HG02610 (cell line): ENCODE measurements at regions not wholly inside any gene's neighbourhood (a gene's known extent, or its start where the extent isn't known, plus 50 kb on each side); places are given as distances from the start of the nearest gene placed in this dataset.
"Not testable (repeated sequence)": the region's sequence is repeated elsewhere in the genome, so short reads cannot be mapped to it uniquely, and the experiment has no call there.

Experiments used
- ATAC-seq: cut with Tn5 transposase; IDR thresholded peaks from one replicate; pipeline ENCODE4 v1.9.1; 2021; ENCODE audit warnings: mild to moderate bottlenecking, moderate library complexity; ENCODE audit not compliant: unreplicated experiment

GRCh38 chr17:14744761-14745473, 444.0 kb downstream of the HS3ST3B1 start:
- ATAC-seq: peak; percentile 35

GRCh38 chr17:14741491-14741890, 440.6 kb downstream of the HS3ST3B1 start:
- ATAC-seq: no peak

GRCh38 chr17:14739656-14740431, 439.0 kb downstream of the HS3ST3B1 start:
- no peak for ATAC-seq

GRCh38 chr17:14738652-14738988, 437.7 kb downstream of the HS3ST3B1 start:
- no peak for ATAC-seq

- no peak for ATAC-seq
Observed at GRCh38 chr17:14737984-14738651, 437.2 kb downstream of the HS3ST3B1 start.

GRCh38 chr17:14736631-14737030, 435.8 kb downstream of the HS3ST3B1 start:
- no peak for ATAC-seq

GRCh38 chr17:14733376-14733775, 432.5 kb downstream of the HS3ST3B1 start:
- no peak for ATAC-seq

- no peak for ATAC-seq
Observed at GRCh38 chr17:14732211-14732610, 431.3 kb downstream of the HS3ST3B1 start.

GRCh38 chr17:14731591-14731990, 430.7 kb downstream of the HS3ST3B1 start:
- no peak for ATAC-seq

GRCh38 chr17:14730821-14731220, 429.9 kb downstream of the HS3ST3B1 start:
- ATAC-seq: no peak

GRCh38 chr17:14725729-14726128, 424.8 kb downstream of the HS3ST3B1 start:
- ATAC-seq: no peak

- no peak for ATAC-seq
Observed at GRCh38 chr17:14724770-14725169, 423.9 kb downstream of the HS3ST3B1 start.

- ATAC-seq: not testable (repeated sequence)
Observed at GRCh38 chr17:14723349-14723748, 422.5 kb downstream of the HS3ST3B1 start.

- ATAC-seq: no peak
Observed at GRCh38 chr17:14719942-14720341, 419.1 kb downstream of the HS3ST3B1 start.

GRCh38 chr17:14717859-14718258, 417.0 kb downstream of the HS3ST3B1 start:
- ATAC-seq: no peak

GRCh38 chr17:14715561-14715960, 414.7 kb downstream of the HS3ST3B1 start:
- no peak for ATAC-seq

GRCh38 chr17:14712611-14713021, 411.7 kb downstream of the HS3ST3B1 start:
- no peak for ATAC-seq

- ATAC-seq: no peak
Observed at GRCh38 chr17:14704121-14704520, 403.2 kb downstream of the HS3ST3B1 start.

GRCh38 chr17:14701886-14702285, 401.0 kb downstream of the HS3ST3B1 start:
- ATAC-seq: no peak

- no peak for ATAC-seq
Observed at GRCh38 chr17:14699574-14700185, 398.8 kb downstream of the HS3ST3B1 start.

GRCh38 chr17:14693382-14693781, 392.5 kb downstream of the HS3ST3B1 start:
- ATAC-seq: no peak
